Right lobe of liver (tissue), 6 donors: ENCODE measurements at regions not wholly inside any gene's neighbourhood (a gene's known extent, or its start where the extent isn't known, plus 50 kb on each side); places are given as distances from the start of the nearest gene placed in this dataset.

Experiments
- ATAC-seq, 4 donors: fragments of 200-7000 bp; cut with Tn5 transposase; one replicate each; pipeline ENCODE4 v1.9.1; 2020; ENCODE audit warnings: mild to moderate bottlenecking in 4 of 4, moderate library complexity in 4 of 4
- DNase-seq, 3 donors: peaks; one replicate each; pipeline ENCODE4 v3.0.0-alpha.2; 2020
- H3K27ac ChIP-seq, 3 donors: fragments of 200-600 bp; one replicate each; pipeline ENCODE4 v1.8.0; 2022
- H3K27me3 ChIP-seq, 2 donors: fragments of 200-600 bp; one replicate each; pipeline ENCODE4 v1.8.0; 2022
- H3K36me3 ChIP-seq, 4 donors: fragments of 200-600 bp; sonication (generic) in 1 of 4; one replicate each; pipeline versions ENCODE4 v1.5.1 to v1.8.0; 2017 to 2022; ENCODE audit warnings: control low read depth in 1 of 4
- H3K4me1 ChIP-seq, 4 donors: fragments of 200-600 bp; sonication (generic) in 1 of 4; one replicate each; pipeline versions ENCODE4 v1.5.1 to v1.8.0; 2017 to 2022; ENCODE audit warnings: control low read depth in 1 of 4
- H3K4me3 ChIP-seq, 3 donors: fragments of 200-600 bp; one replicate each; pipeline ENCODE4 v1.8.0; 2022
- H3K9me3 ChIP-seq, 4 donors: fragments of 200-600 bp; sonication (generic) in 1 of 4; one replicate each; pipeline versions ENCODE4 v1.5.1 to v1.8.0; 2017 to 2022; ENCODE audit warnings: control low read depth in 1 of 4
- CTCF ChIP-seq, 4 donors: fragments of 200-600 bp in 3 of 4; fragments of 450-650 bp in 1 of 4; IDR thresholded peaks; one replicate each; pipeline versions ENCODE4 v1.5.1 to v1.8.0; 2016 to 2022; ENCODE audit warnings: antibody characterized with exemption in 4 of 4, mild to moderate bottlenecking in 2 of 4
- POLR2A ChIP-seq: fragments of 450-650 bp; IDR thresholded peaks from one replicate; pipeline ENCODE4 v1.6.1; 2017; ENCODE audit warnings: antibody characterized with exemption, mild to moderate bottlenecking
- WGBS: methylation state at CpG from one replicate; pipeline ENCODE4 v1.1.6; 2018; ENCODE audit warnings: low coverage, low lambda C conversion rate; ENCODE audit not compliant: insufficient coverage; ENCODE audit errors: missing lambda C conversion rate; 5-methylcytosine and 5-hydroxymethylcytosine counted together
- intact Hi-C, 2 donors: fragments of 100-400 bp; cut with DNase I; formaldehyde crosslinking; loops; one replicate each; pipeline versions ENCODE4 v1.11.2 to v1.14.1; 2022
- donor health status: DM: no; HTN: yes; CAD: no.
- donor health status: DM: no; HTN: no; CAD: no.
- donor health status: DM: no; HTN: no; CAD: no.
- donor health status: DM: no; HTN: yes; CAD: no.
- donor health status: DM: no; HTN: yes; CAD: no.

GRCh38 chr11:29844031-29844430 lies 172.8 kb downstream of the KCNA4 start:
- intact Hi-C loops = no loop called here
- ATAC-seq (no peak), DNase-seq (no peak)
- Histone ChIP-seq H3K27me3 (no peaks in the 10 kb centered on the region), H3K4me1 (no peaks in the 10 kb centered on the region), H3K4me3 (no peak overlapping the region), H3K36me3 (no peaks in the 10 kb centered on the region), H3K27ac (no peak overlapping the region), H3K9me3 (no peaks in the 10 kb centered on the region)
- 70% methylated on average over 3 of the region's 3 CpGs for WGBS
- TF ChIP-seq CTCF (IDR thresholded peaks at IDR 0.05) (no peak), POLR2A (no peak)

DNA sequence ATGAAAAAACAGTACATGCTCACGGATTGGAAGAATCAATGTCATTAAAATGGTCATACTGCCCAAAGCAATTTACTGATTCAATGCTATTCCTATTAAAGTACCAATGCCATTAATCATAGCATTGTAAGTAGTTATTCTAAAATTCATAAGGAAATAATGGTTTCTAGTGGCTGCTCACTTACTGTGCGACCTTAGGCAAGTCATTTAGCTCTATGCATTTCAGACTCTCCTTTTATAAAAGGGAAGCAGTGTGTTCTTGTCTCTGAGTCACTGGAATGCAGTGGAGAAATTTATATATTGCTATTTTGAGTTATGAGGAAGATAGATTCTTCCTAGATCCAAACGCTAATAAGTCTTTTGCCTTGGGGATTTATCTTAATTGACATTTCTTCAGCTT lies 174.8 kb downstream of the KCNA4 start:
- Histone ChIP-seq H3K27ac (no peak overlapping the region), H3K4me1 (no peaks in the 10 kb centered on the region), H3K4me3 (no peak overlapping the region), H3K36me3 (no peaks in the 10 kb centered on the region), H3K27me3 (no peaks in the 10 kb centered on the region), H3K9me3 (no peaks in the 10 kb centered on the region)
- WGBS = 52% methylated on average over 3 of the region's 3 CpGs
- ATAC-seq (no peak), DNase-seq (no peak)
- TF ChIP-seq POLR2A (no peak), CTCF (IDR thresholded peaks at IDR 0.05) (no peak)
- intact Hi-C loops = no loop called here

GRCh38 chr11:29826878-29827277 lies 190.0 kb downstream of the KCNA4 start:
- H3K4me3 ChIP-seq = no peak overlapping the region
- no CpG with 5 or more reads among the region's 2 CpGs for WGBS
- no peak for ATAC-seq
- intact Hi-C loops = no loop called here
- TF ChIP-seq POLR2A = no peak
- TF ChIP-seq CTCF (IDR thresholded peaks at IDR 0.05) = no peak
- H3K36me3 ChIP-seq = no peaks in the 10 kb centered on the region
- no peaks in the 10 kb centered on the region for H3K4me1 ChIP-seq
- no peak overlapping the region for H3K27ac ChIP-seq
- DNase-seq = no peak
- H3K9me3 ChIP-seq = no peaks in the 10 kb centered on the region
- no peaks in the 10 kb centered on the region for H3K27me3 ChIP-seq

GRCh38 chr11:29816359-29816758 lies 200.5 kb downstream of the KCNA4 start:
- H3K4me1 ChIP-seq = peaks cover 0 to 14% (median 4%) of the 10 kb centered on the region in 4 donors
- DNase-seq (peak in 1 of 3 donors; percentile 70), ATAC-seq (peak; percentile 98 to 100 (median 100))
- WGBS = 14% methylated on average over 1 of the region's 2 CpGs
- H3K4me3 ChIP-seq = no peak overlapping the region
- H3K27ac ChIP-seq = no peak overlapping the region
- H3K36me3 ChIP-seq = no peaks in the 10 kb centered on the region
- no peaks in the 10 kb centered on the region for H3K27me3 ChIP-seq
- TF ChIP-seq CTCF (IDR thresholded peaks at IDR 0.05) (no peak), POLR2A (no peak)
- H3K9me3 ChIP-seq = no peaks in the 10 kb centered on the region
- intact Hi-C loops = no loop called here

- ATAC-seq (no peak), DNase-seq (no peak)
- peaks cover 0 to 10% (median 0%) of the 10 kb centered on the region in 4 donors for H3K4me1 ChIP-seq
These were observed 207.7 kb downstream of the KCNA4 start for GRCh38 chr11:29809121-29809520.

More at GRCh38 chr11:29809121-29809520, 207.7 kb downstream of the KCNA4 start:
- WGBS = 58% methylated on average over 3 of the region's 3 CpGs
- no peaks in the 10 kb centered on the region for H3K9me3 ChIP-seq
- TF ChIP-seq CTCF (IDR thresholded peaks at IDR 0.05) (no peak), POLR2A (no peak)
- H3K27me3 ChIP-seq = no peaks in the 10 kb centered on the region
- no peak overlapping the region for H3K27ac ChIP-seq
- no peak overlapping the region for H3K4me3 ChIP-seq
- no peaks in the 10 kb centered on the region for H3K36me3 ChIP-seq
- intact Hi-C loops = no loop called here
